ENCODE measurements at regions not wholly inside any gene's neighbourhood (a gene's known extent, or its start where the extent isn't known, plus 50 kb on each side); places are given as distances from the start of the nearest gene placed in this dataset.

DNA sequence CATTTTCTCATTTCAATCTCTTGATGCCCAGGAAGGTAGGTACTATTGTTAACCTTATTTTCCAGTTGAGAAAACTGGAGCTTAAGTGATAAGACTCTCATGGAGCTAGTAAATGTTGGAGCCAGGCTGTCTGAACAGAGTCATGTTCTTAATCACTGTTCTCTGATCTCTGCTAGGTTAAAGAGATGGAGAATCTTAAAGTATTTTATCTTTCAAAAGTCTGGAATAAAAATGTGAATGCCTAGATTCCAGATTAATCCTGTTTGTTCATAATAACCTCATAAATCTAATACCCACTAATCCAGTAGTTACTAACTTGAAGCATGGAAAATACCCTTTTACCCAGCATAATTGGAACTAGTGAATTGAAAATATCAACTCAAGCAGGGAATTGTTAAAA lies 341.0 kb upstream of the RGS6 start:
- TF ChIP-seq EZH2phosphoT487 (conservative IDR thresholded peaks at IDR 0.05; ENCODE audit: low read length): no peak
- TF ChIP-seq, protein P1, sequence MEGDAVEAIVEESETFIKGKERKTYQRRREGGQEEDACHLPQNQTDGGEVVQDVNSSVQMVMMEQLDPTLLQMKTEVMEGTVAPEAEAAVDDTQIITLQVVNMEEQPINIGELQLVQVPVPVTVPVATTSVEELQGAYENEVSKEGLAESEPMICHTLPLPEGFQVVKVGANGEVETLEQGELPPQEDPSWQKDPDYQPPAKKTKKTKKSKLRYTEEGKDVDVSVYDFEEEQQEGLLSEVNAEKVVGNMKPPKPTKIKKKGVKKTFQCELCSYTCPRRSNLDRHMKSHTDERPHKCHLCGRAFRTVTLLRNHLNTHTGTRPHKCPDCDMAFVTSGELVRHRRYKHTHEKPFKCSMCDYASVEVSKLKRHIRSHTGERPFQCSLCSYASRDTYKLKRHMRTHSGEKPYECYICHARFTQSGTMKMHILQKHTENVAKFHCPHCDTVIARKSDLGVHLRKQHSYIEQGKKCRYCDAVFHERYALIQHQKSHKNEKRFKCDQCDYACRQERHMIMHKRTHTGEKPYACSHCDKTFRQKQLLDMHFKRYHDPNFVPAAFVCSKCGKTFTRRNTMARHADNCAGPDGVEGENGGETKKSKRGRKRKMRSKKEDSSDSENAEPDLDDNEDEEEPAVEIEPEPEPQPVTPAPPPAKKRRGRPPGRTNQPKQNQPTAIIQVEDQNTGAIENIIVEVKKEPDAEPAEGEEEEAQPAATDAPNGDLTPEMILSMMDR (IDR thresholded peaks at IDR 0.05; ENCODE audit: insufficient read depth, low read length, poor library complexity, severe bottlenecking): no peak

Measured in SU-DHL-6 (cell line).